Vagina (tissue), 2 donors: ENCODE measurements at regions not wholly inside any gene's neighbourhood (a gene's known extent, or its start where the extent isn't known, plus 50 kb on each side); places are given as distances from the start of the nearest gene placed in this dataset.
"Not testable (repeated sequence)": the region's sequence is repeated elsewhere in the genome, so short reads cannot be mapped to it uniquely, and the experiment has no call there.

Experiments
- DNase-seq, 2 donors: peaks; one replicate each; pipeline ENCODE4 v3.0.0-alpha.2; 2017; ENCODE audit errors: extremely low spot score in 2 of 2
- H3K27ac ChIP-seq: fragments of 200-600 bp; sonication (generic); one replicate; pipeline ENCODE4 v1.5.1; 2019
- H3K27me3 ChIP-seq: fragments of 200-600 bp; sonication (generic); one replicate; pipeline ENCODE4 v1.5.1; 2019
- H3K36me3 ChIP-seq, 2 donors: fragments of 200-600 bp; sonication (generic); one replicate each; pipeline ENCODE4 v1.5.1; 2017 to 2019
- H3K4me1 ChIP-seq: fragments of 200-600 bp; sonication (generic); one replicate; pipeline ENCODE4 v1.5.1; 2019
- H3K4me3 ChIP-seq, 2 donors: fragments of 200-600 bp; sonication (generic); 1 replicate in 1 of 2; 2 replicates in 1 of 2; pipeline ENCODE4 v1.5.1; 2016 to 2019
- H3K9me3 ChIP-seq: fragments of 200-600 bp; sonication (generic); one replicate; pipeline ENCODE4 v1.5.1; 2019
- CTCF ChIP-seq, 3 experiments: fragments of 450-650 bp in 2 of 3; fragments of 200-600 bp in 1 of 3; sonication (generic) in 1 of 3; IDR thresholded peaks; one replicate each; pipeline ENCODE4 v1.5.1; 2017 to 2019; ENCODE audit warnings: antibody characterized with exemption in 3 of 3, mild to moderate bottlenecking in 2 of 3, moderate library complexity in 2 of 3
- POLR2A ChIP-seq, 2 donors: fragments of 450-650 bp; IDR thresholded peaks; one replicate each; pipeline ENCODE4 v1.6.1; 2017; ENCODE audit warnings: antibody characterized with exemption in 2 of 2, mild to moderate bottlenecking in 2 of 2, moderate library complexity in 2 of 2
- POLR2AphosphoS5 ChIP-seq, 2 donors: sonication (generic); formaldehyde crosslinking; IDR thresholded peaks; one replicate each; pipeline ENCODE4 v1.9.0; 2017; ENCODE audit warnings: antibody characterized with exemption in 2 of 2, mild to moderate bottlenecking in 2 of 2, low read depth in 1 of 2; ENCODE audit not compliant: insufficient read depth in 1 of 2
- intact Hi-C: fragments of 100-400 bp; cut with DNase I; formaldehyde crosslinking; loops from one replicate; pipeline ENCODE4 v1.15.1; 2023

GRCh38 chr13:79846386-79846785 lies 365.4 kb downstream of the NDFIP2 start:
- no peaks in the 10 kb centered on the region for H3K36me3 ChIP-seq
- H3K27ac ChIP-seq, result no peak overlapping the region
- H3K4me3 ChIP-seq, result no peak overlapping the region
- no peaks in the 10 kb centered on the region for H3K4me1 ChIP-seq
- no peak for DNase-seq
- intact Hi-C loops, result no loop called here
- TF ChIP-seq POLR2AphosphoS5 (IDR thresholded peaks at IDR 0.05; ENCODE audit: insufficient read depth in 1 of 2, low read depth in 1 of 2) (no peak), POLR2A (IDR thresholded peaks at IDR 0.05) (no peak), CTCF (IDR thresholded peaks at IDR 0.05) (no peak)
- H3K27me3 ChIP-seq, result no peaks in the 10 kb centered on the region
- no peaks in the 10 kb centered on the region for H3K9me3 ChIP-seq

GRCh38 chr13:79837741-79838450 lies 356.9 kb downstream of the NDFIP2 start:
- no peak overlapping the region for H3K4me3 ChIP-seq
- DNase-seq, result no peak
- intact Hi-C loops, result no loop called here
- no peaks in the 10 kb centered on the region for H3K27me3 ChIP-seq
- H3K36me3 ChIP-seq, result no peaks in the 10 kb centered on the region
- no peaks in the 10 kb centered on the region for H3K4me1 ChIP-seq
- no peak for TF ChIP-seq CTCF (IDR thresholded peaks at IDR 0.05)
- no peak for TF ChIP-seq POLR2AphosphoS5 (IDR thresholded peaks at IDR 0.05; ENCODE audit: insufficient read depth in 1 of 2, low read depth in 1 of 2)
- TF ChIP-seq POLR2A (IDR thresholded peaks at IDR 0.05), result no peak
- no peak overlapping the region for H3K27ac ChIP-seq
- no peaks in the 10 kb centered on the region for H3K9me3 ChIP-seq

DNA sequence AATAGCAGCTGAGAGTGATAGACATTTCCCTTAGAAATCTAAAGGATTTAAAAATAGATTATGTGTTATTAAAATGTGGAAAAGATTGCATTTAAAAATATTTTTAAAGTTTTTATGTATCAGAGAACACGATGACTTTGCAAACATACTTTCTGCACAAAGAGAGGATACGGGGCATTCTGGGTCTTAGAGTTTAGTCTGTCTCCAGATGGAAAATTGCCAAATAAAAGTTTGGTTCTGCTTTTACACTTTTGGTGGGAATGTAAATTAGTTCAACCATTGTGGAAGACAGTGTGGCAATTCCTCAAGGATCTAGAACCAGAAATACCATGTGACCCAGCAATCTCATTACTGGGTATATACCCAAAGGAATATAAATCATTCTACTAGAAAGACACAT lies 355.2 kb downstream of the NDFIP2 start:
- DNase-seq, intact Hi-C loops, H3K9me3 ChIP-seq, H3K4me1 ChIP-seq, H3K36me3 ChIP-seq, H3K27ac ChIP-seq, H3K4me3 ChIP-seq, H3K27me3 ChIP-seq: not testable (repeated sequence)

- intact Hi-C loops, result no loop called here
- no peak for DNase-seq
- Histone ChIP-seq H3K4me3 (no peak overlapping the region), H3K4me1 (no peaks in the 10 kb centered on the region), H3K27ac (no peak overlapping the region), H3K27me3 (no peaks in the 10 kb centered on the region), H3K36me3 (no peaks in the 10 kb centered on the region), H3K9me3 (no peaks in the 10 kb centered on the region)
- TF ChIP-seq POLR2AphosphoS5 (IDR thresholded peaks at IDR 0.05; ENCODE audit: insufficient read depth in 1 of 2, low read depth in 1 of 2), result no peak
- no peak for TF ChIP-seq CTCF (IDR thresholded peaks at IDR 0.05)
- TF ChIP-seq POLR2A (IDR thresholded peaks at IDR 0.05), result no peak
These were observed 353.9 kb downstream of the NDFIP2 start for GRCh38 chr13:79834876-79835275.

DNA sequence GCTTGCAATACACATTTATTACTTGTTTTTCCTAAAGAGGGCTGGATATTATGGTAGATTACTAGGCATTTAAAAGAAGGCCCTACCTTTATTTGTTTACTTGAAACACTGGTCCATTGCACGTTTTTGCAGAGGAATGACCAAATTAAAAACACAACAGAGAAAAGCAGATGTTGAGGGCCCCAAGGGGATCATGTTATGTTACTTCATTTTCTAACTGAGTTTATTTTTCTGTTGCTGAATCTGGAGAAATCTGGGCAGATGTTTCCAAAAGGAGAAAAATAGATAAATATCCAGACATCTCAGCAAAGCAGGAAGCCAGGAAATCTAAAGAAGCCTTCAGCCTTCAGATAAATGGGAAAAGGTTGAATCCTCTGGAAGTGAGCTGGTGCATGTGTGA lies 353.0 kb downstream of the NDFIP2 start:
- DNase-seq, result no peak
- intact Hi-C loops, result no loop called here
- no peaks in the 10 kb centered on the region for H3K27me3 ChIP-seq
- TF ChIP-seq CTCF (IDR thresholded peaks at IDR 0.05) (no peak), POLR2AphosphoS5 (IDR thresholded peaks at IDR 0.05; ENCODE audit: insufficient read depth in 1 of 2, low read depth in 1 of 2) (no peak), POLR2A (IDR thresholded peaks at IDR 0.05) (no peak)
- H3K4me3 ChIP-seq, result no peak overlapping the region
- H3K9me3 ChIP-seq, result no peaks in the 10 kb centered on the region
- H3K36me3 ChIP-seq, result no peaks in the 10 kb centered on the region
- H3K4me1 ChIP-seq, result no peaks in the 10 kb centered on the region
- no peak overlapping the region for H3K27ac ChIP-seq
